CD4-positive, alpha-beta T cell (primary cell): ENCODE measurements at regions not wholly inside any gene's neighbourhood (a gene's known extent, or its start where the extent isn't known, plus 50 kb on each side); places are given as distances from the start of the nearest gene placed in this dataset.

ENCODE experiments used
- ATAC-seq: fragments of 200-7000 bp; cut with Tn5 transposase; one replicate; pipeline ENCODE4 v1.10.0; 2022; ENCODE audit warnings: mild to moderate bottlenecking; ENCODE audit not compliant: poor library complexity
- CTCF ChIA-PET: fragments of 350-600 bp; sonication (Branson Sonifier 250); formaldehyde crosslinking; loops from one replicate; lab custom pipeline; 2021; ENCODE audit warnings: antibody characterized with exemption, inconsistent platforms; lab: Charles Lee
- POLR2A ChIA-PET: fragments of 350-600 bp; sonication (Branson Sonifier 250); formaldehyde crosslinking; loops from one replicate; lab custom pipeline; 2021; ENCODE audit warnings: antibody characterized with exemption, inconsistent platforms; lab: Charles Lee
- DNase-seq, 14 experiments: peaks; one replicate each; pipeline ENCODE4 v3.0.0-alpha.2; 2013 to 2020; ENCODE audit warnings: mixed read lengths in 2 of 14
- H3K27ac ChIP-seq, 2 donors: one replicate each; pipeline versions ENCODE4 v1.5.1 to v1.7.0; 2013; ENCODE audit warnings: low read length in 2 of 2, low read depth in 1 of 2, mild to moderate bottlenecking in 1 of 2
- H3K27me3 ChIP-seq, 2 experiments: 1 replicate in 1 of 2; 2 replicates in 1 of 2; pipeline versions ENCODE4 v1.6.1 to v1.7.0; 2013; ENCODE audit warnings: low read length in 2 of 2, control low read depth in 1 of 2, mild to moderate bottlenecking in 1 of 2, moderate library complexity in 1 of 2; ENCODE audit not compliant: insufficient read depth in 2 of 2, control insufficient read depth in 1 of 2
- H3K36me3 ChIP-seq: one replicate; pipeline ENCODE4 v1.6.1; 2013; ENCODE audit warnings: low read length, control low read depth; ENCODE audit not compliant: insufficient read depth
- H3K4me1 ChIP-seq: one replicate; pipeline ENCODE4 v1.6.1; 2013; ENCODE audit warnings: low read length, control low read depth; ENCODE audit not compliant: insufficient read depth
- H3K4me3 ChIP-seq: one replicate; pipeline ENCODE4 v1.5.1; 2013; ENCODE audit warnings: mild to moderate bottlenecking, low read length, moderate library complexity
- H3K9me3 ChIP-seq, 2 experiments: 1 replicate in 1 of 2; 2 replicates in 1 of 2; pipeline versions ENCODE4 v1.6.1 to v1.7.0; 2013; ENCODE audit warnings: low read length in 2 of 2, mild to moderate bottlenecking in 2 of 2, control low read depth in 1 of 2, moderate library complexity in 1 of 2; ENCODE audit not compliant: control insufficient read depth in 1 of 2, insufficient read depth in 1 of 2
- H3K27ac Mint-ChIP-seq: one replicate; pipeline ENCODE4 v1.8.0; 2020; ENCODE audit warnings: mixed read lengths
- H3K27me3 Mint-ChIP-seq: one replicate; pipeline ENCODE4 v1.8.0; 2021; ENCODE audit warnings: mixed read lengths
- H3K36me3 Mint-ChIP-seq: one replicate; pipeline ENCODE4 v1.8.0; 2021; ENCODE audit warnings: low read depth, mixed read lengths
- H3K4me1 Mint-ChIP-seq: one replicate; pipeline ENCODE4 v1.8.0; 2021; ENCODE audit warnings: low read depth, mixed read lengths
- H3K4me3 Mint-ChIP-seq: one replicate; pipeline ENCODE4 v1.8.0; 2020; ENCODE audit warnings: mild to moderate bottlenecking, mixed read lengths
- H3K9me3 Mint-ChIP-seq: one replicate; pipeline ENCODE4 v1.8.0; 2020; ENCODE audit warnings: mixed read lengths
- intact Hi-C, 2 experiments: fragments of 100-400 bp; cut with DNase I in 1 of 2; cut with micrococcal nuclease in 1 of 2; formaldehyde crosslinking; loops; one replicate each; pipeline versions ENCODE4 v1.15.1 to v1.9.0; 2023 to 2025; cut with DNase I, micrococcal nuclease
- TF ChIP-seq, protein P1 (sequence below): fragments of 200-600 bp; IDR thresholded peaks from one replicate; pipeline ENCODE4 v1.8.0; 2022; ENCODE audit warnings: antibody characterized with exemption, mild to moderate bottlenecking

DNA sequence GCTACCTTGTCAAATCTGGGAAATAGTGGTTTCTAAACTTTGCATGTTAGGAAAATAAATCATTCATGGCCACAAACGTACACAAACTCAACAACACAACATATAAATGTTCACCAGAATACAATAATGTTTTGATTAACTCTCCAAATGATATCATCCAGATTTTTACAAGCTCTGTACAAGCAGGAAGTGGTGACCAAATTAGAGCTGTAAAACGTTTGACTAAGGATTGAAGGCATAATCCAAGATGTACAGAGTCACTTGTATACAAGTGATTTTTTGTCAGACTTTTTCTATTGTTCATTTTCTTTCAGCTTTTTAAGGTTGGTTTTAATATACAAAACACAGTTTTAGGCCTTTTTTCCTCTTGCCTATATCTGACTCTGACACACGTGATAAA is 748.4 kb upstream of the GRM7 start:
- H3K27me3 ChIP-seq = no peaks in the 10 kb centered on the region
- TF ChIP-seq, protein P1, sequence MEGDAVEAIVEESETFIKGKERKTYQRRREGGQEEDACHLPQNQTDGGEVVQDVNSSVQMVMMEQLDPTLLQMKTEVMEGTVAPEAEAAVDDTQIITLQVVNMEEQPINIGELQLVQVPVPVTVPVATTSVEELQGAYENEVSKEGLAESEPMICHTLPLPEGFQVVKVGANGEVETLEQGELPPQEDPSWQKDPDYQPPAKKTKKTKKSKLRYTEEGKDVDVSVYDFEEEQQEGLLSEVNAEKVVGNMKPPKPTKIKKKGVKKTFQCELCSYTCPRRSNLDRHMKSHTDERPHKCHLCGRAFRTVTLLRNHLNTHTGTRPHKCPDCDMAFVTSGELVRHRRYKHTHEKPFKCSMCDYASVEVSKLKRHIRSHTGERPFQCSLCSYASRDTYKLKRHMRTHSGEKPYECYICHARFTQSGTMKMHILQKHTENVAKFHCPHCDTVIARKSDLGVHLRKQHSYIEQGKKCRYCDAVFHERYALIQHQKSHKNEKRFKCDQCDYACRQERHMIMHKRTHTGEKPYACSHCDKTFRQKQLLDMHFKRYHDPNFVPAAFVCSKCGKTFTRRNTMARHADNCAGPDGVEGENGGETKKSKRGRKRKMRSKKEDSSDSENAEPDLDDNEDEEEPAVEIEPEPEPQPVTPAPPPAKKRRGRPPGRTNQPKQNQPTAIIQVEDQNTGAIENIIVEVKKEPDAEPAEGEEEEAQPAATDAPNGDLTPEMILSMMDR = no peak
- Mint-ChIP-seq H3K9me3 (peaks cover 9% of the 10 kb centered on the region), H3K27me3 (no peaks in the 10 kb centered on the region), H3K4me1 (no peaks in the 10 kb centered on the region), H3K27ac (no peak overlapping the region), H3K4me3 (no peak overlapping the region), H3K36me3 (no peaks in the 10 kb centered on the region)
- no peak overlapping the region for H3K27ac ChIP-seq
- H3K4me3 ChIP-seq = no peak overlapping the region
- H3K4me1 ChIP-seq = no peaks in the 10 kb centered on the region
- ATAC-seq (no peak), DNase-seq (no peak)
- H3K9me3 ChIP-seq = no peaks in the 10 kb centered on the region
- CTCF ChIA-PET = no interaction called here
- H3K36me3 ChIP-seq = no peaks in the 10 kb centered on the region
- POLR2A ChIA-PET = no interaction called here
- intact Hi-C loops = no loop called here

DNA sequence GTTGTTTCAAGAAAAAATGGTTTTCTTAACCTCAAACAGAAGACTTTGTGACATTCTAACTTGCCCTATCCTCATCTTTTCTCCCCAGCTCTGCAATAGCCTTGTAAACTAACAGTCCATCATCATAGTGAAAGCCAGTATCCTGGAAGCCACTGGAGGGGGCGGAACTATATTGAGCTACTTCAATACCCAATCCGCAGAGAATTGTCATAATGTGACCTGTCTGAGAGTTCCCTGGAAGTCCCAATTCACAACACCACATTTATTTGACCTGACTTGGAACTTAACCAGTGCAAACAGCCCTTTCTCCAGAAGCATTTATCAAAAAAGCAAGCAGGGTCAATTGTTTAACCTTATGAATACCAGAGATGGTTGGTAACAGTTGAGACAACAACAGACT is 747.6 kb upstream of the GRM7 start:
- DNase-seq = no peak

DNA sequence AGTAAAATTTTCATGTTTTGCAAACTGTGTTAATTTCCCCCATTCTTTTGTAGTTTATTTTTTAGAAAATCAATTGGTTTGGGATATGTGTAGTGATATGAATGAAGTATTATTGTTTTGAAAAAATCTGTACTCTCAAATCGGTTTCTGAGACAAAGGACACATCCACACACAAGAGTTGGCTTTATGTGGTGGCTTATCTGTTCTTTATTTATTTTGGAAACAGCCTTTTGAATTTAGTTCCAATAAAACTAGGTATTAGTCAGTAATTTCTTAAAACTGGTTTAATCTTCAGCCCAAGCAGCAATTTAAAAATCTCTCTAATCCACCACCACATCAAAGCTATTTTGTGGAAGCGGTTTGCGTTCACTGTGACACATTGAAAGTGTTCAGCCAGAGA is 741.5 kb upstream of the GRM7 start:
- intact Hi-C loops = no loop called here
- no peaks in the 10 kb centered on the region for H3K4me1 Mint-ChIP-seq
- H3K36me3 ChIP-seq = no peaks in the 10 kb centered on the region
- no peaks in the 10 kb centered on the region for H3K27me3 ChIP-seq
- peaks cover 9% of the 10 kb centered on the region for H3K9me3 Mint-ChIP-seq
- no peak for DNase-seq
- TF ChIP-seq, protein P1 = no peak
- H3K9me3 ChIP-seq = no peaks in the 10 kb centered on the region
- H3K4me3 Mint-ChIP-seq = no peak overlapping the region
- CTCF ChIA-PET = no interaction called here
- H3K4me3 ChIP-seq = no peak overlapping the region
- no peak overlapping the region for H3K27ac ChIP-seq
- no peaks in the 10 kb centered on the region for H3K36me3 Mint-ChIP-seq
- H3K4me1 ChIP-seq = no peaks in the 10 kb centered on the region
- POLR2A ChIA-PET = no interaction called here
- ATAC-seq = no peak
- no peak overlapping the region for H3K27ac Mint-ChIP-seq
- H3K27me3 Mint-ChIP-seq = no peaks in the 10 kb centered on the region

More for the DNA sequence above, 747.6 kb upstream of the GRM7 start:
- H3K4me3 ChIP-seq = no peak overlapping the region
- H3K36me3 ChIP-seq = no peaks in the 10 kb centered on the region
- H3K9me3 ChIP-seq = no peaks in the 10 kb centered on the region
- intact Hi-C loops = no loop called here
- peaks cover 8% of the 10 kb centered on the region for H3K9me3 Mint-ChIP-seq
- TF ChIP-seq, protein P1 = no peak
- H3K27me3 Mint-ChIP-seq = no peaks in the 10 kb centered on the region
- POLR2A ChIA-PET = no interaction called here
- H3K4me3 Mint-ChIP-seq = no peak overlapping the region
- H3K4me1 ChIP-seq = no peaks in the 10 kb centered on the region
- H3K27me3 ChIP-seq = no peaks in the 10 kb centered on the region
- no peaks in the 10 kb centered on the region for H3K4me1 Mint-ChIP-seq
- H3K27ac ChIP-seq = no peak overlapping the region
- no peak overlapping the region for H3K27ac Mint-ChIP-seq
- no peak for ATAC-seq
- H3K36me3 Mint-ChIP-seq = no peaks in the 10 kb centered on the region
- CTCF ChIA-PET = no interaction called here
